Activated naive CD4-positive, alpha-beta T cell treated with anti-CD3 and anti-CD28 coated beads, Interleukin-2, amount 50 U/mL, for 72 hours (primary cell): ENCODE measurements at regions not wholly inside any gene's neighbourhood (a gene's known extent, or its start where the extent isn't known, plus 50 kb on each side); places are given as distances from the start of the nearest gene placed in this dataset.
A peak's percentile ranks its signal among the peaks of the same experiment; 100 is the strongest.

Source experiments
- ATAC-seq, 2 donors: fragments of 150-1000 bp; cut with Tn5 transposase; 2 replicates each; pipeline ENCODE4 v1.10.0; 2021; ENCODE audit warnings: mild to moderate bottlenecking in 2 of 2, moderate library complexity in 2 of 2
- DNase-seq, 2 donors: peaks; one replicate each; pipeline ENCODE4 v3.0.0; 2021 to 2022; ENCODE audit warnings: low spot score in 2 of 2
- H3K27ac Mint-ChIP-seq, 2 donors: one replicate each; pipeline ENCODE4 v1.8.0; 2022; ENCODE audit warnings: mild to moderate bottlenecking in 2 of 2, mixed read lengths in 2 of 2
- H3K36me3 Mint-ChIP-seq, 2 donors: one replicate each; pipeline ENCODE4 v1.8.0; 2022; ENCODE audit warnings: mixed read lengths in 2 of 2
- H3K9me3 Mint-ChIP-seq, 2 donors: one replicate each; pipeline ENCODE4 v1.8.0; 2022; ENCODE audit warnings: mixed read lengths in 2 of 2

DNA sequence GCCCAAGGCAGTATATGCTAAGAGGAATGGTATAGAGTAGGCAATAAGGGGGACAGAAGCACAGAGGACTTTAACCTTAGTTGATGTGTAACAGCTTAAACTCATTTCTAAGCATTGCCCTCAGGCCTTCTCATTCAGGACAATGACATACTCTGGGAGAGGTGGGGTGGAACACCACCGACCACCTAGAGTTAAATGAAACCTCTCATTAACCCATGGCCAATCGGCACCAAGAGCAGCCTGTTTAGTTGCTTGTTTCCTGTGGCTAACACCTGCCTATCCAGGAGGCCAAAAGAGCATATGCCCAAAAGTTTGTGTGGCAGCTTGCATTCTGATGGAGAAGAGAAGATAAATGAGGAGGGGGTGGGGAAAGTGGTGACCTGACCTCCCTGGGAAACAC lies 50.0 kb downstream of the PABIR2 start:
- ATAC-seq: no peak
- no peaks in the 10 kb centered on the region for H3K36me3 Mint-ChIP-seq
- DNase-seq: no peak
- no peaks in the 10 kb centered on the region for H3K9me3 Mint-ChIP-seq
- no peak overlapping the region for H3K27ac Mint-ChIP-seq

DNA sequence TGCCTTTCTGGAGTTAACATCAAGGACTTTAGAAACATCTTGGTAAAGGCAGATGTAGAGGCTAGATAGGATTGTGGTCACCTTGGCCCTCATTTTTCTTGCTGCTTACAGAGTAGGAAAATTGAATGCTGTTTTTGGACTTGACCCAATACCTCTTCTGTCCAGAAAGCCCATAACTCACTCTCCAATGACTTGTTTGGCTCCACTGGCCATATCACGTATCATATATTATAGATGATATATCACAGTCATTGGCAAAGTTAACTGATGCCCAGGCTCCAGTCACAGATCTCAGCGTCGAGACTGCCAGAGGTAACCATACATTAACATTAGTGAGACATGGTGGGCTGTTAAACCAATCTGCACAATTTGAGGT lies 50.6 kb downstream of the PABIR2 start:
- H3K36me3 Mint-ChIP-seq: no peaks in the 10 kb centered on the region
- no peak overlapping the region for H3K27ac Mint-ChIP-seq
- H3K9me3 Mint-ChIP-seq: no peaks in the 10 kb centered on the region
- DNase-seq: no peak
- no peak for ATAC-seq

DNA sequence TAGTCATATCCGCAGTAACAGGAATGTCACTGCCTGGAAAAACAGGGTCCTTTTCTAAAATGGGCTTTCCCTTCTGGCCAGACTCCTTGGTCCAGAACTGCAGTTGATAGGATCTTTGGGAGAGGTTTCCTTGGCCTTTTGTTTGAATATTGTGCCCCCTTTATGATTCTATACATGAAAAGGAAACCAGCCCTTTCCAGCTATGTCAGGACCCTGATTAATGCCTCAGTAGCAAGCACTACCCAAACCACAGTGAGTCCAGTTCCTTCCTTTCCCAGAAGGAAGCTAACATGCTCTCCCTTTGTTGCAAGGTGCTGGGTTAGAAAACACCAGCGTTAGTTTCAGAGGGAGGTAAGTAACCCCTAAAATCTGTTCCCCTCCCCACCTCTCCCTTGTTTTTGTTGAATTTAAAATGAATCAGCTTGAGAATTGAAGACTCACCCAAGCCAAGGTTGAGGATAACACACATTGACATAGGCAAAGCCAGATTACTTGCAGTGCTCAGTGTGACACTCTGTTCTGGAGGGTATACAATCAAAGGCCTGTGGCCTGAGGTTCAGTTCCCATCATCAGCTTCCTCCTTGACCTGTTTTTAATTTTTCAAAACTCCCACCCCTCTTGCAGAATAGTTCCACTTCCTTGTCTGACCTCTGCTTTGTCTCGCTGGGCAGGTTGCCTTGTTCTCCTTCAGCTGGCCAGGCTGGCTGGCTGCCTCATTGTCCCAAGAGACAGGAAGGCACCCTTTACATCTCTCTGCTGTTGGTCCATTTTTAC lies 51.2 kb downstream of the PABIR2 start:
- ATAC-seq: no peak
- no peaks in the 10 kb centered on the region for H3K9me3 Mint-ChIP-seq
- H3K36me3 Mint-ChIP-seq: no peaks in the 10 kb centered on the region
- no peak for DNase-seq
- no peak overlapping the region for H3K27ac Mint-ChIP-seq

DNA sequence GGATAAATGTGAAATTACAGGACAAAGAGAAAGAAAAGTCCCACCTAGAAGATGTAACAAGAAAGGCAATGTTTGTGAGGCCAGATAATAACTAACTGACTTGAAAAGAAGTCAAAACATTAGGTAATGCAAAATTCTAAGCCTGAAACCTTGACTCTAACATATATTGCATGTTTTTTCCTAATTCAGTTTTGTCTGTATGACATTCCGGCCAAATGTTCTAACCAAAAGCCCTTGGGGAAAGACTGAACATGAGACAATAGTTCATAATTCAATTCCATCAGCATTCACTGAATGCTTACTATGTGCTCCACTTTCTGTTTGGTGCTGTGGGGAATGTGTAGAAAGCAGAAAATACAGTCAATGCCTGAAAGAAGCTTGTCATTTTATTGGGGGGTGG lies 53.9 kb downstream of the PABIR2 start:
- no peak for DNase-seq
- Mint-ChIP-seq H3K27ac (no peak overlapping the region), H3K9me3 (no peaks in the 10 kb centered on the region), H3K36me3 (no peaks in the 10 kb centered on the region)
- no peak for ATAC-seq

DNA sequence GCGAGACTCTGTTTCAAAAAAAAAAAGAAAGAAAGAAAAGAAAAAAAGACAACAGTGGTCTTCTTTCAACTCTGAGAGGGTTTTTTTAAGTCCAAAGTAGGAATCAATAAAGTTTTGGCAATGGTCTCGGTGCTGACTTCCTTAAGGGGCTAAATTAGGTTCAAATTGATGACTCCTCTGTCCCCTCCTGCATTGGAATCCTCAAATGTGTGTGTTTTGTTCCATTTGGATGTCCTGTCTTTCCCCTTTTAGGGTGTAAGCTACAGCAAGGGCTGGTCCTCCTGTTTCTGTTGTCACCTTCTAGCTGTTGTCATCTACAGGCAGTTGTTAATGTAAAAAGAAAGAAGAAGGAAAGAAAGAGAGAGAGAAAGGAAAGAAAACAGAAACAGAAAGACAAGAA lies 54.4 kb downstream of the PABIR2 start:
- H3K9me3 Mint-ChIP-seq: no peaks in the 10 kb centered on the region
- H3K36me3 Mint-ChIP-seq: no peaks in the 10 kb centered on the region
- H3K27ac Mint-ChIP-seq: no peak overlapping the region
- ATAC-seq (no peak), DNase-seq (no peak)

DNA sequence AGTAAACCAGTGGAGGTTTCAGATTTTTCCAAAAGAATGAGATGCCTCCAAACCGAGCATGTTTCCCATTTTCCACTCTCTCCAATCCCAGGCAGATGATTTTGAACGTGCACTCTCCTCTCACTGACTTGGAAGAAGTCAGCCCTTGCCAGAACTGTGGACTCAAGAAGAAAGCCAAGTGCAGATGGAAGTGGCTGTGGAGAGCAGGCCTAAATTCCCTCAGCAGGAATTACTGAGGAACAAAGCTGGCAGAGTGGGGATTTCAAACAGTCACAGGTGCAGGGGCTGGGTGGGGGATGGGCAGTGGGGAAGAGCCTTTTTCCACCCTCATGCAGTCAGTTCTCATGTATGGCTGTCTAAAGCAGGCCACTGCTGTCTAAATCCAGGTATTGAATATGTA lies 55.3 kb downstream of the PABIR2 start:
- ATAC-seq (no peak), DNase-seq (no peak)
- H3K36me3 Mint-ChIP-seq: no peaks in the 10 kb centered on the region
- H3K27ac Mint-ChIP-seq: no peak overlapping the region
- no peaks in the 10 kb centered on the region for H3K9me3 Mint-ChIP-seq

DNA sequence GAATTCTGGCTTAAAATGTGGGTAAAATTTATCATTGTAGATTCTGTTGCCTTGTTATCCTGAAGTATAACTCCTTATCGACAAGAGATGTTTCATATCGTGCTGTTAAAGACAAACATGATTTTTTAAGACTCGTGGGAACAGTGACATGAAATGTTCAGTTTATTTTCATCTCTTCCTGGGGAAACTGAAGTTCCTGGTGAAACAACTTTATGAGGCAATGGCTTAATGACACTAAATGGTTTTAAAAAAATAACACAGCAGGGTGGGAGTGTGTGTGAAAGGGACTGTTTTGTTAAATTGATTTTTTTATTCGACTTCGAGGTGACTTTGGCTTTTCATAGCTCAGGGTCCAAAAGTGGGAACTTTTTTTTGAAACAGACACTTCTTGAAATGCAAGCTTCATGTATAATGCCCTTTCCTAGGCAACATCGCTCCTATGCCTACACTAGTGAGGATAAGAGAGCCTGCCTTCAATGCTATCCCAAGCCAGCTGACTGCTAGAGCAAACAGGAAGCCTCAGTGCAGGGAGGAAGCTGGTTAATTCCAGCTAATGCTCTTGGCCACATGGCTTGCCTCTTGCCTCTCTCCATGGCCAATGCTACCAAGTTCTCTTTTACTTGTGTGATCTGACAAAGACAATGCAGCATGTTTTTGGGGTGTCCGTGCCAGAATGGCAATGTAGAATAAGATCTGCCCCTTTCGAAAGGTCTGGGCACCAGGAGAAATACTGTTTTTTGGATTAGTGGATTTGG lies 57.8 kb downstream of the PABIR2 start:
- DNase-seq (no peak), ATAC-seq (no peak)
- H3K27ac Mint-ChIP-seq: no peak overlapping the region
- no peaks in the 10 kb centered on the region for H3K9me3 Mint-ChIP-seq
- H3K36me3 Mint-ChIP-seq: no peaks in the 10 kb centered on the region

DNA sequence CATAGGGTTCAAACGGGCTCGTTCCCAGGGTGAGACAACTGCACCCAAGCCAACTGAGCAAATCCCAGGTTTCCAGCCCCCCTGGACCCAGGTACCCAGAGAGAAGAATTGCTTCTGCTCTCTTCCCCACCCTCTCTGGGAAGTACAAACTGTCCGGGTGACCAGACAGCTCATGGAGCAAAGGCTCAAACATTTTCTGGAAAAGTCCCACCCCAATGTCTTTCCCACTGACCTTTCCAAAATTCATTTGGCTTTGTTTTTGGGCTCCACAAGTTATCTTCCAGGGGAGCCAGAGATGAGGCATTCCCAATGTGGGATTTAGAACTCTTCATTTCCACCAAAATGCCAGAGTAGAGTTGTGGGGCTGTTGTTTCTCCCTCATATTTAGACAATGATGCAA lies 58.6 kb downstream of the PABIR2 start:
- Mint-ChIP-seq H3K9me3 (no peaks in the 10 kb centered on the region), H3K36me3 (no peaks in the 10 kb centered on the region), H3K27ac (no peak overlapping the region)
- ATAC-seq (no peak), DNase-seq (no peak)

DNA sequence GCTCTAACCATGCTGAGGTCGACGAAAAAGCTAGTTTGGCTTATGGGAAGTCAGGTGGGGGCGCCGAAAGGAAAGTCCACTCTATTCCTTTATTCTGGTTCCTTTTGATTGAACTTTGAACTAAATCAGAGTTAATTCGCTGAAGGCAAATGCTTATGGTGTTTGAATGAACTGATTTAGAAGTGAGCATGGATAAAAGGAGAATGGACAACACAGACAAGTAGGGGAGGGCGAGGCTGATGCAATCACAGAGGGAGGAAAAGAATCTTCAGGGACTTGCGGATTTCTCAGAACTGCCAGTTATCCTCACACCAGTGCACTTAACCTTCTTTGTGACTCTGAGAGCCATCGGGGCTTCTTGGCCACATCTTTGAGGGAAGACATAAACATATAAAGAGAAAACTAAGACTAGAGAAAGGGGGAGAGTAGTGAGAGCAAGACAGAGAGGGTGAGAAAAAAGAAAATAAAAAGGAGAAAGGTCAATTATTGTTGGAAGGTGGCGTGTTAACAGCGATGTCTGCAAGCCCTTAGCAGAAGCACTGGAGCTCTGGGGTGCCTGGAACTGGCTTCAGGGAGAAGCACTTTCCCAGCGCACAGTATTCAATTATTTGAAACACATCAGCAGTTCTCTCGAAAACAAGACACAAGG lies 59.2 kb downstream of the PABIR2 start:
- no peak for ATAC-seq
- H3K9me3 Mint-ChIP-seq: no peaks in the 10 kb centered on the region
- peak overlapping the region; percentile 49 to 83 for H3K27ac Mint-ChIP-seq
- DNase-seq: no peak
- H3K36me3 Mint-ChIP-seq: no peaks in the 10 kb centered on the region

DNA sequence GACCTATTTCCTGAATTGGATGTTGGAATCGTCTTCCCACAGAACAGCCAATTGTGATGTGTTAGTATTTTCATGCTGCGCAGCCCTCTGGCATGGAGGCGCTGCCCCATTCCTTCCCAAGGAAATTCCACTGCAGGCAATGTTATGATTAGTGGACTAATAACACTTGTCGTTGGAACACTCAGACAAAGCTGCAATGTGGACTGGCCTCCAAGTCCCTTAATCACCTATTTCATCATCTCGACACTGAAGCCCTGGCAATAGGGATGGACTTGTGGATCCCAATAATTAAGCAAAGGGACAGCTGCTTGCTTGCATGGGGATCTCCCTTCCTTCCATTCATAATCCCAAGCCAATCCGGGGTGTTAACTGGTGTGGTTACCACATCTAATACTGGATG lies 59.9 kb downstream of the PABIR2 start:
- H3K9me3 Mint-ChIP-seq: no peaks in the 10 kb centered on the region
- no peak overlapping the region for H3K27ac Mint-ChIP-seq
- DNase-seq (no peak), ATAC-seq (no peak)
- no peaks in the 10 kb centered on the region for H3K36me3 Mint-ChIP-seq

DNA sequence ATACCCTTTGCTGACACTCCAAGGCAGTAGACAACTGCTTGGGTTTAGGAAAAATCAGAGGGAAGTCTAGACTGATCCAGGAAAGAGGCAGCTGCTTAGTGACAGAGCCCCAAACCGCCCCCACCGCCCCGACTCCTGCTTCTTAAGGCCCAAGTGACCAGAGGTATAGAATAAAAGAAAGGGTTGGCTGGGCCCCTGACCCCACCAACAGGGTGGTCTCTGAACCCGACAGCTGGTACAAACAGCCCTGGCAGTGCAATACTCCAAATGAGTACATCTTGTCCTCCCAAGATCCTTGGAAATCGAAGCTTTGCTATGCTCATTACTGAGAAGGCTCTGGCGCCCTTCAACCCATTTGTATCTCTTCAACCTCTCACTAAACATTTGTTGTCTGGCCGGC lies 60.6 kb downstream of the PABIR2 start:
- no peak for DNase-seq
- no peaks in the 10 kb centered on the region for H3K9me3 Mint-ChIP-seq
- no peaks in the 10 kb centered on the region for H3K36me3 Mint-ChIP-seq
- ATAC-seq: no peak
- H3K27ac Mint-ChIP-seq: no peak overlapping the region

DNA sequence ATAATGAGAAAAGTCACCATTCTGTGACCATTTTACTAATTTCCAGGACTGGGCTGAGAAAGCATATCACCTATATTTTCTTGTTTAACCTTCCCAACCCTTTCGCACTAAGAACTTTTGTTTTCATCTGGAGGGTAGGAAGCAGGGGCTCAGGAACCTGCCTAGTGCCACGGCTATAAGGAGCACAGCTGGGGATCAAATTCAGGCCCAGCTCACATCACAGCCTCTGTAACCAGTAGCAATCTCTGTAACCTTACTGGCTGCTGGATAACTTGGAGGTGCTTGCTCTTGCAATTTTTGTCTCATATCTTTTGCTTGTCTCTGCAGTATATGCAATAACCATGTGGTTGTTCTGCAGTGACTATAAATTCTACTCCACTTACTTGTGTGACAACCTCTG lies 62.0 kb downstream of the PABIR2 start:
- DNase-seq (no peak), ATAC-seq (no peak)
- H3K36me3 Mint-ChIP-seq: no peaks in the 10 kb centered on the region
- no peaks in the 10 kb centered on the region for H3K9me3 Mint-ChIP-seq
- H3K27ac Mint-ChIP-seq: no peak overlapping the region

DNA sequence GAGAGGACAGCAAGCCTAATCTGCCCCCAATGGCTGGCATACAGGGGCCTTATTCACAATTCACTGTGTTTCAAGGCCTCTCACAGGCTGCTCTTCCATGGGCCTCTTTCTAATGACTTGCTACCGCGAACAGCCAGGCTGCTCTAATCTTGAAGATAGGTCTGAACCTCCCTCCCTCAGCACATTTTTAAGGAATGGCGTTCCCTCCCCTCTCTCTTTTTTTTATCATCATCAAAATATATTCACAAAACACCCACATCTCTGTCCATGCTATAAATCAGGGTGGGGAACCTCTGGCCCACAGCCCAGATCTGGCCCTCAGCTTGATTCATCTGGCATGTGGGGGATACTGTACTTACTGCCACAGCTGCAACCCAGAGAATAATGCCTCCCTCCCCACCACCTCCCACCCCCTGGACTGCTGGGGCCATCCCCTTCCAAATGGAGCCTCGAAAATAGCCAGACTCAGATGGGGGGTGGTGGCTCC lies 62.5 kb downstream of the PABIR2 start:
- DNase-seq (no peak), ATAC-seq (no peak)
- Mint-ChIP-seq H3K27ac (no peak overlapping the region), H3K36me3 (no peaks in the 10 kb centered on the region), H3K9me3 (no peaks in the 10 kb centered on the region)

DNA sequence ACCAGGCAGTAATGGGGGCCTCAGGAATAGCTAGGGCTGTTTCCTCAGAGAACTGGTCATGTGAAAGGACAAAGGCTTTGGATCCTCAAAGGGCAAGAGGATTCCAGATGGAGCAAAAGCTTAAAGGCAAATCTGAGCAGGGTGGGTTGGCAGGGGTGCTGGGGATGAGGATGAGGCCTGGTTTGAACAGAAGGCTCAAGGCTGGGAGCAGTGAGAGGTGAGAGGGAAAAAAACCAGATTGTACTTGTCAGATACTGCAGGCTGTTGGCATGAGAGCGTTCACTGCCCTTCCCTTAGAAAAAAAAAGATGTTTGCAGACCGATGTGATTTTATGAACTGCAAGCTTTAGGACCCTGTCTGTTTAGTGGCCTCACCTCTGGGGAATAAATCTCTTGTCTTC lies 63.4 kb downstream of the PABIR2 start:
- ATAC-seq (no peak), DNase-seq (no peak)
- Mint-ChIP-seq H3K36me3 (no peaks in the 10 kb centered on the region), H3K9me3 (no peaks in the 10 kb centered on the region), H3K27ac (no peak overlapping the region)

DNA sequence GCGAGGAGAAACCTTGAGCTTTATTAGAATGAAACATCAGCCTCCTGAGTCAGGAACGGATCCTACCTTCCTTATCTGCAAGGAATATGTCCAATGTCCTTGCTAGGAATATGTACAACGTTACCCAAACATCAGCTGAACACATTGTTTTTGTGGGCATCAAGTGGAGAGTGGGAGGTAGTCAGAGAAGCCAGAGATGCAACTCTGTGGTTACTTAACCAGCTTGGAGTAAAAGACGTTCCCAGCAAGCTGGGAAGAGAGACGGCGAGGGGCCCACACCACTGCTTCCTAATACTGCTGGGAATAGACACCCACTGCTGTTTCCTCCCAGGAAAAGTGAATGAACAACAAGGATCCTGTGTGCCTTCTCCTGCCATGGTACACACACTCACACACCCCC lies 64.3 kb downstream of the PABIR2 start:
- ATAC-seq (no peak), DNase-seq (no peak)
- no peaks in the 10 kb centered on the region for H3K36me3 Mint-ChIP-seq
- no peak overlapping the region for H3K27ac Mint-ChIP-seq
- no peaks in the 10 kb centered on the region for H3K9me3 Mint-ChIP-seq

DNA sequence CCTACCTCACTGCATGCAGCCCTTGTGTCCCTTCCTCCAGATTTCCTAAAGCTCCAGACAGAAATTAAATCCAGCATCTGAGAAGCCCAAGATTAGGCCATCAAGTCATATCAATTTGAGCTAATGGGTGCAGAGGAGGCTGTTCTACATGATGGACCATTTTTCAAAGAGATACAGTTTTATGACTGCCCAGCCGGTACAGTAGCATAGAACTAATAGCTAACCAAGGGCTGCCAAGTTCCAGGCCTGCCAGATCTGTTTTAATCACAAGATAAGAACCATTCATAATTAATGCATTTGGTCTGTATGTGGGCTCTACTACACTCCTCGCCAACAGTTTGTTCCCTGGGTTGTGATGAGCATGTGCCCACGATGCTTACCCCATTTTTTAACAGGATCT lies 64.9 kb downstream of the PABIR2 start:
- Mint-ChIP-seq H3K36me3 (no peaks in the 10 kb centered on the region), H3K27ac (no peak overlapping the region), H3K9me3 (no peaks in the 10 kb centered on the region)
- no peak for ATAC-seq
- DNase-seq: no peak

DNA sequence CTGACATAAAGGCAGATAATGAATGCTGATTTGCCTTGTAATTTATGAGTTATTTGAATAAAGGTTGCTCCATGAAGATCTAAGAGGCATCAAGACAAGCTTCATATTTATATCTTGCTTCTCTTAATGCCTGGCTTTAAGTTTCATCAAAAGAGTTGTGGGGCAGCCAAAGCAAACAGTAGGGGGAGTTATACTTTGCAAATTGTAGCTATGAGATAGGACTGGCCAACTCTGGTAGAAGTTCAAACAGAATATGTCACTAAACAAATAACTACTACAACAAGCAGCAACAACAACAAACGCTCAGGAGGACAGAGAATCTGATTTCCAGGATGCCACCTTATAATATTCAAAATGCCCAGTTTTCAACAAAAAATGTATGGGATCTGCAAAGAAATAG lies 69.1 kb upstream of the PLAC1 start:
- ATAC-seq (no peak), DNase-seq (no peak)
- H3K36me3 Mint-ChIP-seq: no peaks in the 10 kb centered on the region
- H3K27ac Mint-ChIP-seq: no peak overlapping the region
- H3K9me3 Mint-ChIP-seq: no peaks in the 10 kb centered on the region
